ENCODE measurements at regions not wholly inside any gene's neighbourhood (a gene's known extent, or its start where the extent isn't known, plus 50 kb on each side); places are given as distances from the start of the nearest gene placed in this dataset.

- TF ChIP-seq HMGXB4 (CRISPR knock-in tag; IDR thresholded peaks at IDR 0.05) = no peak
- TF ChIP-seq MYBL2 (CRISPR knock-in tag; IDR thresholded peaks at IDR 0.05) = no peak
Measured at GRCh38 chr14:100450049-100450448, 126.9 kb downstream of the SLC25A47 start (continued).

- H3K4me3 Mint-ChIP-seq = no peak overlapping the region
- DNase-seq (ENCODE audit: low spot score) = no peak
- H3K9me3 Mint-ChIP-seq = no peaks in the 10 kb centered on the region
- ATAC-seq = no peak
- H3K27me3 Mint-ChIP-seq (ENCODE audit: low read depth) = no peaks in the 10 kb centered on the region; the same call in 1 of the 2 replicates
- peaks cover 32% of the 10 kb centered on the region for H3K4me1 Mint-ChIP-seq
- no peak for TF ChIP-seq ZNF416 (CRISPR knock-in tag; IDR thresholded peaks at IDR 0.05)
- no peak for TF ChIP-seq FOXP4 (CRISPR knock-in tag; IDR thresholded peaks at IDR 0.05)
- TF ChIP-seq MYBL2 (CRISPR knock-in tag; IDR thresholded peaks at IDR 0.05) = no peak
- no peak for TF ChIP-seq ATF1 (CRISPR knock-in tag; IDR thresholded peaks at IDR 0.05)
- no peak for TF ChIP-seq CBFB (CRISPR knock-in tag; IDR thresholded peaks at IDR 0.05; ENCODE audit: low read depth)
- TF ChIP-seq IRF1 (CRISPR knock-in tag; IDR thresholded peaks at IDR 0.05) = no peak
- no peak for TF ChIP-seq CREM (CRISPR knock-in tag; IDR thresholded peaks at IDR 0.05)
- no peak for TF ChIP-seq HMGA2 (CRISPR knock-in tag; IDR thresholded peaks at IDR 0.05)
- no peak for TF ChIP-seq IRF2 (CRISPR knock-in tag; IDR thresholded peaks at IDR 0.05; ENCODE audit: borderline replicate concordance, low read depth)
- no peak for TF ChIP-seq FOXP1 (CRISPR knock-in tag; IDR thresholded peaks at IDR 0.05; ENCODE audit: borderline replicate concordance)
- TF ChIP-seq NFE2L1 (CRISPR knock-in tag; IDR thresholded peaks at IDR 0.05) = no peak
- no peak for TF ChIP-seq FOXJ3 (CRISPR knock-in tag; IDR thresholded peaks at IDR 0.05; ENCODE audit: borderline replicate concordance)
- H3K27ac Mint-ChIP-seq = no peak overlapping the region; the same call in 1 of the 2 replicates
- ChIA-PET POLR2A (no interaction called here), CTCF (interaction anchor here (0.6 to 0.7 kb wide), 2 partner anchors 15 to 202 kb away, joined by 3 to 4 read pairs; no protein-coding TSS in a partner anchor)
- no peaks in the 10 kb centered on the region for H3K36me3 Mint-ChIP-seq
Measured at GRCh38 chr14:100450736-100451135, 127.6 kb downstream of the SLC25A47 start.

- ChIA-PET POLR2A (no interaction called here), CTCF (interaction anchor here (0.6 to 0.7 kb wide), 2 partner anchors 15 to 202 kb away, joined by 3 to 4 read pairs; no protein-coding TSS in a partner anchor)
- ATAC-seq = no peak
- no peaks in the 10 kb centered on the region for H3K9me3 Mint-ChIP-seq
- H3K27me3 Mint-ChIP-seq (ENCODE audit: low read depth) = no peaks in the 10 kb centered on the region; the same call in 1 of the 2 replicates
- DNase-seq (ENCODE audit: low spot score) = no peak
- no peak overlapping the region for H3K27ac Mint-ChIP-seq
- H3K4me1 Mint-ChIP-seq = peaks cover 32% of the 10 kb centered on the region
- H3K36me3 Mint-ChIP-seq = no peaks in the 10 kb centered on the region
- H3K4me3 Mint-ChIP-seq = no peak overlapping the region
- no peak for TF ChIP-seq GRHL2 (CRISPR knock-in tag; IDR thresholded peaks at IDR 0.05; ENCODE audit: insufficient replicate concordance, severe bottlenecking)
- TF ChIP-seq TEAD4 (CRISPR knock-in tag; IDR thresholded peaks at IDR 0.05) = no peak
- TF ChIP-seq MAX (CRISPR knock-in tag; IDR thresholded peaks at IDR 0.05) = no peak
- TF ChIP-seq ZNF281 (CRISPR knock-in tag; IDR thresholded peaks at IDR 0.05) = no peak
- no peak for TF ChIP-seq RELA (CRISPR knock-in tag; IDR thresholded peaks at IDR 0.05; ENCODE audit: borderline replicate concordance)
- TF ChIP-seq ZBTB21 (CRISPR knock-in tag; IDR thresholded peaks at IDR 0.05; ENCODE audit: borderline replicate concordance) = no peak
- no peak for TF ChIP-seq KAT7 (CRISPR knock-in tag; IDR thresholded peaks at IDR 0.05; ENCODE audit: borderline replicate concordance)
- no peak for TF ChIP-seq ATF6 (CRISPR knock-in tag; IDR thresholded peaks at IDR 0.05)
- no peak for TF ChIP-seq MLX (CRISPR knock-in tag; IDR thresholded peaks at IDR 0.05)
- no peak for TF ChIP-seq JAZF1 (CRISPR knock-in tag; IDR thresholded peaks at IDR 0.05)
Measured at GRCh38 chr14:100451264-100451663, 128.1 kb downstream of the SLC25A47 start.
